ENCODE measurements at regions not wholly inside any gene's neighbourhood (a gene's known extent, or its start where the extent isn't known, plus 50 kb on each side); places are given as distances from the start of the nearest gene placed in this dataset.

DNA sequence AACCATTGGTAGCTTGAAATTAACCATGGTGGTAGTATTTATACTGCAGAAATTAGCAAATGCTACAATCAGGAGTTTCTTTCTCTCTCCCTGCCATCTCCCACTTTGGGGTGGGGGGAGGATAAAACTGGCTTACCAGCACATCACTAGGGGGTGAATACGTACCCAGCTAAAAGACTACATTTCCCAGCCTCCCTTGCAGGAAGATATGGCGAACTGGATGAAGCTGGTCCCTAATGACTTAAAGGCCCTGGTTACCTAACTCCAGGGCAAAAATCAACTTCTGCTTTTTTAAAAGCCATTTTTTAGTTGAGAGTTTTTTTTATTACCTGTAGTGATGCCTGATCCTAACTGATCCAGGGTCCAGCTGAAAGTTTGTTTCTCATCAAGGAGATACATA is 70.3 kb upstream of the RAB12 start:
- TF ChIP-seq EZH2phosphoT487 (IDR thresholded peaks at IDR 0.05; ENCODE audit: insufficient read depth, low read depth) (no peak), EZH2 (IDR thresholded peaks at IDR 0.05; ENCODE audit: insufficient read depth, poor library complexity, severe bottlenecking) (no peak)

Measured in GM23248 (cell line).